Dermis blood vessel endothelial cell (primary cell): ENCODE measurements at regions not wholly inside any gene's neighbourhood (a gene's known extent, or its start where the extent isn't known, plus 50 kb on each side); places are given as distances from the start of the nearest gene placed in this dataset.
A peak's percentile ranks its signal among the peaks of the same experiment; 100 is the strongest.

Experiments
- DNase-seq: peaks from one replicate; pipeline ENCODE4 v3.0.0; 2010

DNA sequence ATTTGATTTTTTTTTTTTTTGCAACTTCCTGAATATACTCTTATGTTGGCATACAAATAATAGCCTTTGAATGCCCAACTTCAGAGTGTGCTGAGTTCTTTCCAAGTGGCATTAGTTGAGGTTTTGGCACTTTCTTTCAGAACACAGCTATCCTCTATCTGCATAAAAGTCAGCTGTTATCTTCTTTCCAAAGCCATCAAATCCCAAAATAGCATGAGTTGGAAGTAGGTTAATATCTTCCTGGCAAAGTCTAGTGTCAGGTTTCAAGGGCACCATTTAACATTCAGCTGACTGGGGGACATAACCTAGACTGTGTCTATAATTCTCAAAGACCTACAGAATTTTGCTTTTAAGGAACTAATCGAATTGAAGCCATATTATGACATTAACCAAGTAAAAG lies 223.9 kb downstream of the PLPP3 start:
- no peak for DNase-seq

DNA sequence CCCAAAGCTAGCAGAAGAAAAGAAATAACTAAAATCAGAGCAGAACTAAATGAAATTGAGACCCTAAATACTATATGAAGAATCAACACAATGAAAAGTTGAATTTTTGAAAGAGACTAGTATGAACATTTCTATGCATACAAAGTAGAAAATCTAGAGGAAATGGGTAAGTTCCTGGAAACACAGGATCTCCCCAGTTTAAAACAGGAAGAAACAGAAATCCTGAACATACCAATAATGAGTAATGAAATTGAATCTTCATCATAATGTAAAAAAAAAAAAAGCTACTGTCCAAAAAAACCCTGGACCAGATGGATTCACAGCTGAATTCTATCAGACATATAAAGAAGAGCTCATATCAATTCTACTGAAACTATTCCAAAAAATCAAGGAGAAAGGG lies 233.5 kb downstream of the PLPP3 start:
- DNase-seq = peak; percentile 74

DNA sequence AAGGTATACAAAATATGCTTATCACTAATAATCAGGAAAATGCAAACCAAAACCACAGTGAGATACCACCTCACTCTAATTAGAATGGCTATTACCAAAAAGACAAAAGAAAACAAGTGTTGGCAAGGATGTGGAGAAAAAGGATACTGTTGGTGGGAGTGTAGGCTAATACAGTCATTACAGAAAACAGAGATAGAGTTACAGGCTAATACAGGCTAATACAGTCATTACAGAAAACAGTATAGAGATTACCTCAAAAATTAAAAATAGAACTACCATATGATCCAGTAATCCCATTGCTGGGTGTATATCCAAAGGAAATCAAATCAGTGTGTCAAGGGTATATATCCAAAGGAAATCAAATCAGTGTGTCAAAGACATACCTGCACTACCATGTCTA lies 238.4 kb downstream of the PLPP3 start:
- DNase-seq = no peak

GRCh38 chr1:56339786-56340465 lies 239.4 kb downstream of the PLPP3 start:
- peak; percentile 23 for DNase-seq

GRCh38 chr1:56339093-56339492 lies 240.3 kb downstream of the PLPP3 start:
- DNase-seq = no peak

- DNase-seq = no peak
Measured at GRCh38 chr1:56336982-56337381, 242.4 kb downstream of the PLPP3 start.

GRCh38 chr1:56335394-56335793 lies 244.0 kb downstream of the PLPP3 start:
- no peak for DNase-seq

GRCh38 chr1:56334047-56334446 lies 245.3 kb downstream of the PLPP3 start:
- no peak for DNase-seq

DNA sequence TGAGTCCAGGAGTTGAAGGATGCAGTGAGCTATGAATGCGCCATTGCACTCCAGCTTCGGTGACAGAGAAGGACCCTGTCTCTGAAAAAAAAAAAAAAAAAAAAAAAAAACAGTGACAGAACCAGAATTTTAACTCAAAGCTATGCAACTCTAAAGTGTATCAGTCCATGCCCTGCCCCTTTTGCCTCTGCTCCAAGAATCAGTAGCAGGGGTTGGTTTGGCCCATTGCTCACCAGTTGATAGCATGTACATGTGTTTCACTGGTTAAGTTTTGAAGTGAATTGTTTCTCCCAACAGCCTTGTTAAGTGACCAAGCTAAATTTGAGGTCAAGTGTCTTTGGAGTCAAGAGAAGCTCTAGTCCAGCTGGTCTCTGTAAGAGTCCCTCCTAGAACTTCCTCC lies 245.9 kb downstream of the PLPP3 start:
- DNase-seq = no peak

- no peak for DNase-seq
Measured at GRCh38 chr1:56331892-56332567, 247.3 kb downstream of the PLPP3 start.

- DNase-seq = no peak
Measured at GRCh38 chr1:56331207-56331891, 248.0 kb downstream of the PLPP3 start.

DNA sequence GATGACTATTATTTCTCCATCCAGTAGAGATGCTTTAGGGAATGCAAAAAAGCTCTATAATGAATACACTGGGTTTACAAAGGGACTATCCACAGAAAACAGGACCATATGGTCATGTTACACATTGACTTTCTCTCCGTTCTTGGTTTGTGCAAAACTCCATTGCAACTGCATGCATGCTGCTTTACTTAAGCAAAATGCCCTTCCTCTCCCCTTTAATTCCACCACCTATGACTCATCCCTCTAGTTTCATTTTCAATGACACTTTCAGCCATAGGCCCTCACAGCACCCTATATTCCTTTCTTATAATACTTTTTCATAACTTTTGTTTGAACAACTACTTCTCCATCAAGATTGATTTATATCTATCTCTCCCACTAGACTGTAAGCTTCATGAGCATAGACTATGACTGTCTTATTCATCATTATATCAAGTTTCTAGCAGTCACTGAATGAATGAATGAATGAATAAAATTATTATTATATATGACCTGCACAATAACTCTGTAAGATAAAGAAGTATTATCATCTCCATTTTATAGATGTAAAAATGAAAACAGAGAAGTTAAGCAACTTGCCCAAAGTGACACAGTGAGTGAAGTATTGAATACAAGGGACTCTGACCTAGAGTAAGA lies 248.9 kb downstream of the PLPP3 start:
- peak; percentile 53 for DNase-seq

- DNase-seq = no peak
Measured at GRCh38 chr1:56329970-56330369, 249.4 kb downstream of the PLPP3 start.

- DNase-seq = no peak
Measured at GRCh38 chr1:56327195-56327594, 252.2 kb downstream of the PLPP3 start.

- DNase-seq = no peak
Measured at GRCh38 chr1:56326056-56326455, 253.3 kb downstream of the PLPP3 start.

DNA sequence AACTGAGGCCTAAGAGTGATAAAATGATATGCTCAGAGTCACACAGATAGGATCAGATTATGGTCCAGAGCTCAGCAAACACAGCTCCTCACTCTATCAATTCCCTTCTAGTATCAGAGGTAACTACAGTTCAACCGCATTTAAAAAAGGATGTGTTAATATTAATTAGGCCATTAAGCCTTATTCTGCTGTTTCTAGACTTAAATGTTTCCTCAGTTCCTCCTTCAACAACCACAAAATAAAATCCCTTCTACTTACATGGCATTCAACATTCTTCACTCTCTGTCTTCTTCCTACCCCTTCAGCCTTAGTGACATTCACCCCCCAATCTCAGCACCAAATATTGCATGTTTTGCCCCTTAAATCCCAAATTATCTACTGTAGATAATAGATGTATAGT lies 254.9 kb downstream of the PLPP3 start:
- DNase-seq = no peak

- no peak for DNase-seq
Measured at GRCh38 chr1:56322211-56322610, 257.2 kb downstream of the PLPP3 start.

- no peak for DNase-seq
Measured at GRCh38 chr1:56321150-56321490, 258.2 kb downstream of the PLPP3 start.

GRCh38 chr1:56320464-56321149 lies 258.8 kb downstream of the PLPP3 start:
- no peak for DNase-seq

DNA sequence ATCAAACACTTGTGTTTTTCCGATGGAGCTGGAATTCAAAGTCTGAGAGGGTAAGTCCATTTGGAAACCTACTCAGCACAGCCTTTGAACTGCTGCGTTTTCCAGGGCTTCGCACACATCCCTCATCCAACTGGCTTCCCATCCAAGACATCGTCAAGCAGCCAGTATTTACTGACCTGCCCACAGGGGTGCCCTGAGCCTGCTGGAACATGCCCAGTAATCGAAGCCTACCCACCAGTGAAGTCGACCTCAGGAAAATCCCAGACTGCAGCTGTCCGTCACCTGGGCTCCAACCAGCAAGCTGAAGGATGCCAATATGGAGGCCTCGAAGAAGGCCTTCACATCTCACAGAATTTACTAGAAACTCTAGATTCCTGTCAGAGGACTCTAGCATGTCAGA lies 261.6 kb downstream of the PLPP3 start:
- DNase-seq = no peak

DNA sequence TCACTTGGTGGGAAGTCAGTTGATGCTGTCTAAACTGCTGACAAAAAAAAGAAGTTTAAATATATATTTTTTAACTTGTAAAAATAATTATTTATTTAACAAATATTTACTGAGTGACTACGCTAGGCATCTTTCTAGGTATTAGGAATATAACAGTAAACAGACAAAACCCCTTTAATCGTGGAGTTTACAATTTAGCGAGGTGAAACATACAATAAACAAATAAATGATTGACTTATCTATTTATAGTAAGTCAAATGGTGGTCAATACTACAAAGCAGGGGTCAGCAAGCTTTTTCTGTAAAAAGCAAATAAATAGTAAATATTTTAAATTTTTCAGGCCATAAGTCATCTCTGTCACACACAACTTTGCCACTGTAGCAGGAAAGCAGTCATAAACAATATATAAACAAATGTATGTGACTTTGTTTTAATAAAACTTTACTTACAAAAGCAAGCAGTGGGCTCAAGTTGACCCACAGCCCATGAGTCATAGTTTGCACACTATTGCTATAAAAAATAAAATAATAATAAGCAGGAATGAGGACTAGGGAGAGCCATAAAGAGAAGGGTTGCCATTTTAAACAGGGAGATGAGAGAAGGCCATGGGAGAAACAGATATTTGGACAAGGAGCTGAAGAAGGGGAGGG lies 263.9 kb downstream of the PLPP3 start:
- no peak for DNase-seq

DNA sequence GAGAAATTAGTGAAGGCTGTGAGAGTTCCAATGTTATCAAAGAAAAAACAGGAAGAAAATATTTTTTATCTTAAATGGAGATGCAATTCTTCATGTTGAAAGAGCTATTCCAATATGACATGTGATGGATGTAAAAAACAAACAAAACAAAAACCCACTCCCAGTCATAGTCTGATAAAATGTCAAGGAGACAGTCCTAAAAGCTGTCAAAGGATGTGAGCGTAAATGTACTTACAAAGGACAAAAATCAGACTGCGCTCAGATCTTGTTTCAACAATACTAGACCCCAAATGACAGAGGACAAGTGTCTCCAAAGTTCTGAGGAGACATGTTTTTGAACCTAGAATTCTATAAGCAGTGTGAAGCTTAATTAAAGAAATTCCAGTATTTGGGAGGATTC lies 265.8 kb downstream of the PLPP3 start:
- DNase-seq = no peak

DNA sequence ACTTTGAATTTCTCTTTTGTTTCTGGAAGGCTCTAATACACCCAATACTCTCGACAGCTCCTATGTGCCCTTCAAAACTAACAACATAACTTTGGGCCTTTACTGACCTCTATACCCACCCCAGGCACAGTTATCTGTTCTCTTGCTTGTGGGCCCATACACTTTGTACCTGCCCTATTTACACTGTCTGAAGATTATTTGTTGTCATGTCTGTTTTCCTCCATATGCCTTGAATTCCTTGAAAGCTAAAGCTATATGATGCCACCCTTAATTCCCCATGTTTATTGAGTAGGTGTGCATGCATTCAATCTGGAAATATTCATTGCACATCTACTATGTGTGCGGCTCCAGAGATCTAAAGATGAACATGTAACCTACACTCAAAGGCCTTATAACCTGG lies 267.6 kb downstream of the PLPP3 start:
- DNase-seq = no peak
